Central memory CD8-positive, alpha-beta T cell (primary cell): ENCODE measurements at regions not wholly inside any gene's neighbourhood (a gene's known extent, or its start where the extent isn't known, plus 50 kb on each side); places are given as distances from the start of the nearest gene placed in this dataset.

Experiments used
- ATAC-seq: fragments of 150-1000 bp; cut with Tn5 transposase; replicated peaks from 2 replicates; pipeline ENCODE4 v1.10.0; 2022; ENCODE audit warnings: mild to moderate bottlenecking, moderate FRiP score, moderate number of reproducible peaks; ENCODE audit not compliant: poor library complexity, severe bottlenecking; ENCODE audit errors: extremely low read depth
- DNase-seq, 2 donors: peaks; one replicate each; pipeline ENCODE4 v3.0.0; 2021; ENCODE audit warnings: low spot score in 2 of 2
- H3K27ac Mint-ChIP-seq: one replicate; pipeline ENCODE4 v1.8.0; 2022; ENCODE audit warnings: low read depth, mild to moderate bottlenecking, moderate library complexity, mixed read lengths
- H3K27me3 Mint-ChIP-seq: one replicate; pipeline ENCODE4 v1.8.0; 2022; ENCODE audit warnings: mixed read lengths
- H3K36me3 Mint-ChIP-seq: one replicate; pipeline ENCODE4 v1.8.0; 2022; ENCODE audit warnings: mild to moderate bottlenecking, moderate library complexity, mixed read lengths; ENCODE audit not compliant: insufficient read depth
- H3K4me1 Mint-ChIP-seq: one replicate; pipeline ENCODE4 v1.8.0; 2022; ENCODE audit warnings: mixed read lengths
- H3K4me3 Mint-ChIP-seq: one replicate; pipeline ENCODE4 v1.8.0; 2022; ENCODE audit warnings: mild to moderate bottlenecking, moderate library complexity, mixed read lengths
- H3K9me3 Mint-ChIP-seq: one replicate; pipeline ENCODE4 v1.8.0; 2022; ENCODE audit warnings: mixed read lengths

DNA sequence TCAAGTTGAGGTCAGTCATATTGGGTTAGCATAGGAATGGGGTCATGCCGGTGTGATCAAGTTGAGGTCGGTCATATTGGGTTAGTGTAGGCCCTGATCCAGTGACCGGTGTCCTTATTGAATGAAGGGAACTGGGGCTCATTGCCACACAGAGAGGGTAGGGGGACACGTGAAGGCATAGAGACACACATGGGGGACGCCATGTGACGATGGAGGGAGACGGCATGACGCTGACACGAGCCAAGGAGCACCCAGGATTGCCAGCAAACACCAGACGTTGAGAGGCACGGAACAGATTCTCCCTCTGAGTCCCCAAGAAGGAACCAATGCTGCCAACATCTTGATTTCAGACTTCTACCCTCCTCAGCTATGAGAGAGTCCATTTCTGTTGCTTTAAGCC lies 136.9 kb upstream of the ZBTB40 start:
- H3K27me3 Mint-ChIP-seq = peaks cover 53% of the 10 kb centered on the region
- no peak overlapping the region for H3K27ac Mint-ChIP-seq
- no peaks in the 10 kb centered on the region for H3K36me3 Mint-ChIP-seq
- DNase-seq (no peak), ATAC-seq (no peak)
- no peak overlapping the region for H3K4me3 Mint-ChIP-seq
- peaks cover 2% of the 10 kb centered on the region for H3K9me3 Mint-ChIP-seq
- no peaks in the 10 kb centered on the region for H3K4me1 Mint-ChIP-seq

- Mint-ChIP-seq H3K4me3 (no peak overlapping the region), H3K27me3 (peaks cover 57% of the 10 kb centered on the region), H3K36me3 (no peaks in the 10 kb centered on the region), H3K27ac (no peak overlapping the region), H3K4me1 (no peaks in the 10 kb centered on the region), H3K9me3 (no peaks in the 10 kb centered on the region)
- DNase-seq = no peak
- ATAC-seq = no peak
Observed at GRCh38 chr1:22315315-22316078, 136.2 kb upstream of the ZBTB40 start.

DNA sequence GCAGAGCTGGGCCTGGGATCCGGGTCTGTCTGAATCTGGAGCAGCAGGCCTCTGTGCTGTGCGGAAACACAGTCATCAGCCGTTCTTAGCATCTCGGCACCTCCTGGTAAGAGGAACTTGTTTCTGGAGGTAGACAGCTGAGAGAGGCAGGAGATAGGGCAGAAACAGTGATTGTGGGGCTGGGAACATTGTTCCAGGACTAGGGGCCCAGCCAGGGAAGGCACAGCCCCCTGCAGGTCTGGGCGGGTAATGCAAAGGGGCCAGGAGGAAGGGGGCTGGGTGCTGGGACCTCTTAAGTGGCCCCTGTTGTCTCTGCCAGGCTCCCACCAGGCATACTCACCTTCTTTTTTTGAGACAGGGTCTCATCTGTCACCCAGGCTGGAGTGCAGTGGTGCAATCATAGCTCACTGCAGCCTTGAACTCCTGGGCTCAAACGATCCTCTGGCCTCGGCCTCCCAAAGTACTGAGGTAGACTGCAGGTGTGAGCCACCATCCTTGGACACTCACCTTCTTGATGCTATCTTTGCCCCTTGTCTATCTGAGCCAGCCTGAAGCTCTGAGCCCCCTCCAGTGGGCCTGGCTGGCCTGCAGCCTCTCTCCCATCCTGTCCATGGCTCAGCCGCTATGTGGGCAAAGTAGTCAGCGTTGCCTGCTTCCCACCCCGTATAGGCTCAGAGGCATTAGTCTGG lies 134.3 kb upstream of the ZBTB40 start:
- Mint-ChIP-seq H3K4me3 (no peak overlapping the region), H3K27me3 (peaks cover 70% of the 10 kb centered on the region), H3K27ac (no peak overlapping the region), H3K4me1 (no peaks in the 10 kb centered on the region), H3K9me3 (no peaks in the 10 kb centered on the region), H3K36me3 (no peaks in the 10 kb centered on the region)
- DNase-seq = no peak
- no peak for ATAC-seq

- no peaks in the 10 kb centered on the region for H3K4me1 Mint-ChIP-seq
- no peaks in the 10 kb centered on the region for H3K36me3 Mint-ChIP-seq
- no peak overlapping the region for H3K4me3 Mint-ChIP-seq
- DNase-seq (no peak), ATAC-seq (no peak)
- no peak overlapping the region for H3K27ac Mint-ChIP-seq
- H3K9me3 Mint-ChIP-seq = no peaks in the 10 kb centered on the region
- peaks cover 70% of the 10 kb centered on the region for H3K27me3 Mint-ChIP-seq
Observed at GRCh38 chr1:22317920-22318243, 133.8 kb upstream of the ZBTB40 start.

- Mint-ChIP-seq H3K36me3 (no peaks in the 10 kb centered on the region), H3K9me3 (no peaks in the 10 kb centered on the region), H3K27ac (no peak overlapping the region), H3K4me1 (no peaks in the 10 kb centered on the region), H3K4me3 (no peak overlapping the region), H3K27me3 (peaks cover 70% of the 10 kb centered on the region)
- ATAC-seq (no peak), DNase-seq (no peak)
Observed at GRCh38 chr1:22318279-22318981, 133.2 kb upstream of the ZBTB40 start.

GRCh38 chr1:22319608-22320007 lies 132.0 kb upstream of the ZBTB40 start:
- H3K4me3 Mint-ChIP-seq = no peak overlapping the region
- DNase-seq = no peak
- no peaks in the 10 kb centered on the region for H3K4me1 Mint-ChIP-seq
- no peaks in the 10 kb centered on the region for H3K9me3 Mint-ChIP-seq
- H3K27ac Mint-ChIP-seq = no peak overlapping the region
- H3K27me3 Mint-ChIP-seq = peaks cover 62% of the 10 kb centered on the region
- no peak for ATAC-seq
- no peaks in the 10 kb centered on the region for H3K36me3 Mint-ChIP-seq

- DNase-seq (no peak), ATAC-seq (no peak)
- Mint-ChIP-seq H3K9me3 (no peaks in the 10 kb centered on the region), H3K27me3 (peaks cover 50% of the 10 kb centered on the region), H3K27ac (no peak overlapping the region), H3K36me3 (no peaks in the 10 kb centered on the region), H3K4me3 (no peak overlapping the region), H3K4me1 (no peaks in the 10 kb centered on the region)
Observed at GRCh38 chr1:22320587-22321344, 130.9 kb upstream of the ZBTB40 start.

- Mint-ChIP-seq H3K36me3 (no peaks in the 10 kb centered on the region), H3K27ac (no peak overlapping the region), H3K4me3 (no peak overlapping the region), H3K4me1 (no peaks in the 10 kb centered on the region), H3K27me3 (peaks cover 47% of the 10 kb centered on the region), H3K9me3 (no peaks in the 10 kb centered on the region)
- no peak for DNase-seq
- no peak for ATAC-seq
Observed at GRCh38 chr1:22321917-22322316, 129.7 kb upstream of the ZBTB40 start.

DNA sequence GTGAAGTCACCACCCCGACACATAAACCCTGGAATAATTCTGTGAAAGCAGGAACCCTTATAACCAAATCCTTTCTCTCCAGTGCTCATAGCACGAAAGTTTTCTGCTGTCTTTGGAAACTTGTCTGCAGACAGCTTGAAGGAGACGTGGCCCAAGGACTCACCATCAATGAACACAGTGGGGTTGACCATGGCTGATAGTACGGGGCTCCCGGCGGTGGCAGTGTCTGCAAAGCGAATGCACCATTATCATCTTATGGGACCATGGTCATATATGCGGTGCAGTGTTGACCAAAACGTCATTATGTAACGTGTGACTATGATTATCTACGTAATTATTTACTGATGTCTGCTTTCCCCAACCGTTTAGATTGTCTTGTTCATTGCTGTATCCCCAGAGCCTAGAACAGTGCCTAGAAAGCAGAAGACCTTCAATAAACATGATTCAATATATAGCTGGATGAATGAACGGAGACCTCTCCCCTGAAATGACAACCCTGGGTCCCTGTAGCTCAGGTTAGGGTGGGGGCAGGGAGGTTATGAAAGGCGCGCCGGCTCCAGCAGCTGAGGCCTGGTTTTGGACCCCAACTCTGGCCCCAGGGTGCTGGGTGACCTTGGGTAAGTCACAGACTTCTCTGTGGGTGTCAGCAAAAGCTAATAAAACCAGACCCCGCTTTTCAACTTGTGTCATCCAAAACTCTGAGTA lies 128.4 kb upstream of the ZBTB40 start:
- peaks cover 40% of the 10 kb centered on the region for H3K27me3 Mint-ChIP-seq
- H3K4me1 Mint-ChIP-seq = no peaks in the 10 kb centered on the region
- H3K36me3 Mint-ChIP-seq = no peaks in the 10 kb centered on the region
- H3K4me3 Mint-ChIP-seq = no peak overlapping the region
- H3K27ac Mint-ChIP-seq = no peak overlapping the region
- DNase-seq = no peak
- H3K9me3 Mint-ChIP-seq = no peaks in the 10 kb centered on the region
- ATAC-seq = no peak

- H3K27ac Mint-ChIP-seq = no peak overlapping the region
- ATAC-seq (no peak), DNase-seq (no peak)
- no peaks in the 10 kb centered on the region for H3K4me1 Mint-ChIP-seq
- no peaks in the 10 kb centered on the region for H3K9me3 Mint-ChIP-seq
- no peaks in the 10 kb centered on the region for H3K36me3 Mint-ChIP-seq
- no peak overlapping the region for H3K4me3 Mint-ChIP-seq
- H3K27me3 Mint-ChIP-seq = peaks cover 33% of the 10 kb centered on the region
Observed at GRCh38 chr1:22323846-22324504, 127.7 kb upstream of the ZBTB40 start.

GRCh38 chr1:22325531-22326371 lies 125.9 kb upstream of the ZBTB40 start:
- Mint-ChIP-seq H3K9me3 (no peaks in the 10 kb centered on the region), H3K27me3 (peaks cover 17% of the 10 kb centered on the region), H3K4me3 (no peak overlapping the region), H3K36me3 (no peaks in the 10 kb centered on the region), H3K27ac (no peak overlapping the region), H3K4me1 (no peaks in the 10 kb centered on the region)
- DNase-seq (no peak), ATAC-seq (no peak)
